ENCODE measurements at regions not wholly inside any gene's neighbourhood (a gene's known extent, or its start where the extent isn't known, plus 50 kb on each side); places are given as distances from the start of the nearest gene placed in this dataset.

DNA sequence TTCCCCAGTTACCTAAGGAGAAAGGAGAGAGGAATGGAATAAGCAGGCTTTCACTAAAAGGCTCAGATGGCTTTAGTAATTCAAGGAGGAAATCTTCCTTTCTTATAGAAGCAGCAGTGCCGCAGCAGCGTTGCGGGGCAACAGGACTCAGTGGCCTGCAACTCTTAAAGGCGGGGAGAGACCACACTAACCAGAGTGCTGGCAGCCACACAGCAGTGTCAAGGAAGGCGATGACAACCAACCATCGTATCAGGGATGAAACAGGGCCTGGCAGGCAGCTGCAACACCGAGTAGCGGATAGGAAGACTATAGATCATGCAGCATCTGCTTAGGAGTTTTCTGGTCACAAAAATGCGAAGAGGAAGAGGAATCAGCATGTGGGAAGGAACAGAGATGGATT is 106.0 kb downstream of the ERCC5 start:
- no peaks in the 10 kb centered on the region; the same call in 1 of the 2 replicates for H3K27me3 ChIP-seq (ENCODE audit: control insufficient read depth, insufficient read depth, low read length)
- TF ChIP-seq, protein P1, sequence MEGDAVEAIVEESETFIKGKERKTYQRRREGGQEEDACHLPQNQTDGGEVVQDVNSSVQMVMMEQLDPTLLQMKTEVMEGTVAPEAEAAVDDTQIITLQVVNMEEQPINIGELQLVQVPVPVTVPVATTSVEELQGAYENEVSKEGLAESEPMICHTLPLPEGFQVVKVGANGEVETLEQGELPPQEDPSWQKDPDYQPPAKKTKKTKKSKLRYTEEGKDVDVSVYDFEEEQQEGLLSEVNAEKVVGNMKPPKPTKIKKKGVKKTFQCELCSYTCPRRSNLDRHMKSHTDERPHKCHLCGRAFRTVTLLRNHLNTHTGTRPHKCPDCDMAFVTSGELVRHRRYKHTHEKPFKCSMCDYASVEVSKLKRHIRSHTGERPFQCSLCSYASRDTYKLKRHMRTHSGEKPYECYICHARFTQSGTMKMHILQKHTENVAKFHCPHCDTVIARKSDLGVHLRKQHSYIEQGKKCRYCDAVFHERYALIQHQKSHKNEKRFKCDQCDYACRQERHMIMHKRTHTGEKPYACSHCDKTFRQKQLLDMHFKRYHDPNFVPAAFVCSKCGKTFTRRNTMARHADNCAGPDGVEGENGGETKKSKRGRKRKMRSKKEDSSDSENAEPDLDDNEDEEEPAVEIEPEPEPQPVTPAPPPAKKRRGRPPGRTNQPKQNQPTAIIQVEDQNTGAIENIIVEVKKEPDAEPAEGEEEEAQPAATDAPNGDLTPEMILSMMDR (IDR thresholded peaks at IDR 0.05; ENCODE audit: insufficient read depth, low read depth, low read length): no peak
- ChIA-PET POLR2A (no interaction called here), CTCF (interaction anchor here (1.1 kb wide), 1 partner anchor 36 kb away, joined by 3 read pairs; no protein-coding TSS in a partner anchor)
- H3K36me3 ChIP-seq (ENCODE audit: control insufficient read depth, insufficient read depth, low read length): no peaks in the 10 kb centered on the region
- no peak for DNase-seq (ENCODE audit: low read depth)
- no peak overlapping the region for H3K4me3 ChIP-seq (ENCODE audit: low read depth, low read length)

DNA sequence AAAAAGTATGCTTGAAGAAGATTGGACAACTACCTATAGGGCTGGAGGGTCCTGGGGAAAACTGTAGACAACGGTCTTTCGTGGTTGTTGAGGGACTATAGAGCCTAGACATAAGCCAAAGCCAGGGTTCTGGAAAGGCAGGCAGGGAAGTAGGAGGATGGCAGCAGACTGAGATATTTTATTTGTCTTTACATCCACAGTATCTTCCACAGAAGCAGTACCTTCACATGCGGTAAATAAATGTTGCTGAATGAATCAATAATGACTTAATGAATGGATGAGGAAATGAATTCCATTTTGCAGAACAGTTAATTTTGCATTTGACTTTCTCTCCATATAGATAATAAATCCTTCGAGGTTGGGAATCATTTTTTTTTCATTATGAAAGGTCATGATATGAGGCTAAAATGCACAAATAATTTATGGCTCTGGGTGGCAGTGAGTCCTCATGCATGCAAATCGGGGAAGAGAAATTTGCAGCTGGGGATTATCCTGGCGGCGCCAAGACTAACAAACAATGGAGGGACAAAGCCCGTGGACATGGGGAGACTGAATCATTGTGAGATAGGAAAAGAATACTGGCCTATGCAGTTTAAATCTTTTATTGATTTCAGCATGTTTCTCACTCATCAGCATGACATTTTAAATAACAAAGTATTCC is 102.0 kb downstream of the ERCC5 start:
- Histone ChIP-seq H3K4me3 (ENCODE audit: low read depth, low read length) (no peak overlapping the region), H3K27me3 (ENCODE audit: control insufficient read depth, insufficient read depth, low read length) (no peaks in the 10 kb centered on the region; the same call in 1 of the 2 replicates), H3K36me3 (ENCODE audit: control insufficient read depth, insufficient read depth, low read length) (no peaks in the 10 kb centered on the region)
- DNase-seq (ENCODE audit: low read depth): no peak
- TF ChIP-seq, protein P1 (IDR thresholded peaks at IDR 0.05; ENCODE audit: insufficient read depth, low read depth, low read length): no peak
- ChIA-PET POLR2A (no interaction called here), CTCF (interaction anchor here (0.9 kb wide), 1 partner anchor 193 kb away, joined by 4 read pairs; no protein-coding TSS in a partner anchor)

DNA sequence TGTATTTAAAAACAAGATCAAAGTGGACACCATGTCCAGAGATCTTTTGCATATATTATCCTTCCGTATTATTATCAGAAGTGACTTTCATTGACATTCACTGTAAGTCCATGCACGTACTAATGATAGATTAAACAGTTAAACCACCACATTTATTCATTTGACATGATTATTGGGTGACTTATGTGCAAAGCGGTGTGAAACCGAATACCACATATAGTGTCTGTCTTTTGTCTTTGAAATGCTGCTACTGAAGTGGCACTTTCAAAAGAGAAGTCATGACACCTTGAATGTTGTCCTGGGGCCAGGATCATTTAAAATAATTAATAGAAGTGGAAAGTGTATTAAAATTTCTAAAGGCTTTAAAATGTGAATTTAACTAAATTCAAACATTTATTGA is 100.1 kb downstream of the ERCC5 start:
- CTCF ChIA-PET: no interaction called here
- TF ChIP-seq, protein P1 (IDR thresholded peaks at IDR 0.05; ENCODE audit: insufficient read depth, low read depth, low read length): no peak

DNA sequence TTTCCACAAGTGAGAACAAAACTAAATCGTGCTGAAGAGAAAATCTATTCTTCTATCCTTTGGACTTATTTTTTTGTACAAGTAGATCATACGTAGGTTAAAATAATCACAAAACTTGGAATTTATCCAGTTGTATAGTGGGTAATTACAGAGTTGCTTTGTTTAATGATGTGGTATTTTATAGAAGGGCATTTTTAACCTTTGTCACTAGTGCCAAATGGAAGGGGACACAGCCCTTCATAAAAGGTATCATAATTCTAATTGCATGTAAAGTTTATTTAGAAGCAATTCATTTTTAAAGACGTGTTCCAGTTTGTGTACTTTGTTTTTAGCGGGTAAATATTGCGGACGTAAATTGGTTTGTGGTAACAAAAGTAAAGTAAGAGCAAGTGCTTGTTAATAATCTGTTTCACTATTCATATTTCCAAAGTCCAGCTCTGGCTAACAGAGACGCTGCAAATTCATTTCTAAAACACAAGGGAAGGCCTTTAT is 99.5 kb downstream of the ERCC5 start:
- no peaks in the 10 kb centered on the region; the same call in 1 of the 2 replicates for H3K27me3 ChIP-seq (ENCODE audit: control insufficient read depth, insufficient read depth, low read length)

More for the DNA sequence above, 100.1 kb downstream of the ERCC5 start:
- Histone ChIP-seq H3K27me3 (ENCODE audit: control insufficient read depth, insufficient read depth, low read length) (no peaks in the 10 kb centered on the region; the same call in 1 of the 2 replicates), H3K36me3 (ENCODE audit: control insufficient read depth, insufficient read depth, low read length) (no peaks in the 10 kb centered on the region), H3K4me3 (ENCODE audit: low read depth, low read length) (no peak overlapping the region)
- POLR2A ChIA-PET: no interaction called here
- DNase-seq (ENCODE audit: low read depth): no peak

DNA sequence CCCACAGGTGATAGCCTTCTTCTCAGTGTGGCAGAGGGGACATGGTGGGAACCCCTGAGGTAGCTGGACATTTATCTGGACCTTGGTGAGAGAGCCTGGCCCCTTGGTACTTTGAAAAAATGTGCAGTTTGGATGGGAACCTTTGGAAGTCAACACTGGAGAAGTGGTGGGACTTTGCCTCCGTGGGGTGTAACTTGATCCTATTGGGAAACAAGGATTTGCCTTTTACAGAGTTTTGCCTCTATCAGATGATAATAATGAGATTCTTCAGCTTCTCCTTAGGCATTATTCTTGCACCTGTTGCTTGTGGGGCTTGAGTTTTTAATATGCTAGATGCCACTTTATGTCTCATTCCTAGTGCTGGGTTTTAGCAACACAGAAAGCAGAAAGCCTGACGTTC is 99.0 kb downstream of the ERCC5 start:
- Histone ChIP-seq H3K27me3 (ENCODE audit: control insufficient read depth, insufficient read depth, low read length) (no peaks in the 10 kb centered on the region), H3K4me3 (ENCODE audit: low read depth, low read length) (no peak overlapping the region), H3K36me3 (ENCODE audit: control insufficient read depth, insufficient read depth, low read length) (no peaks in the 10 kb centered on the region)
- TF ChIP-seq, protein P1 (IDR thresholded peaks at IDR 0.05; ENCODE audit: insufficient read depth, low read depth, low read length): no peak
- DNase-seq (ENCODE audit: low read depth): no peak
- ChIA-PET CTCF (no interaction called here), POLR2A (no interaction called here)

More for the DNA sequence above, 99.5 kb downstream of the ERCC5 start:
- POLR2A ChIA-PET: no interaction called here
- no peak overlapping the region for H3K4me3 ChIP-seq (ENCODE audit: low read depth, low read length)
- no peak for DNase-seq (ENCODE audit: low read depth)
- CTCF ChIA-PET: no interaction called here
- TF ChIP-seq, protein P1 (IDR thresholded peaks at IDR 0.05; ENCODE audit: insufficient read depth, low read depth, low read length): no peak
- H3K36me3 ChIP-seq (ENCODE audit: control insufficient read depth, insufficient read depth, low read length): no peaks in the 10 kb centered on the region
